Activated B cell treated with CpG ODN at 0.5 μM for 24 hours (primary cell): ENCODE measurements at regions not wholly inside any gene's neighbourhood (a gene's known extent, or its start where the extent isn't known, plus 50 kb on each side); places are given as distances from the start of the nearest gene placed in this dataset.

Source experiments
- ATAC-seq: fragments of 200-7000 bp; cut with Tn5 transposase; one replicate; pipeline ENCODE4 v1.10.0; 2021; ENCODE audit warnings: low read depth, mild to moderate bottlenecking, moderate library complexity
- CTCF ChIA-PET: fragments of 350-600 bp; sonication (Branson Sonifier 250); formaldehyde crosslinking; loops from one replicate; lab custom pipeline; 2021; ENCODE audit warnings: antibody characterized with exemption; lab: Charles Lee
- POLR2A ChIA-PET: fragments of 350-600 bp; sonication (Branson Sonifier 250); formaldehyde crosslinking; loops from one replicate; lab custom pipeline; 2021; ENCODE audit warnings: antibody characterized with exemption; lab: Charles Lee
- DNase-seq: peaks from one replicate; pipeline ENCODE4 v3.0.0; 2022
- H3K27ac Mint-ChIP-seq: one replicate; pipeline ENCODE4 v1.8.0; 2020; ENCODE audit warnings: mixed read lengths
- H3K27me3 Mint-ChIP-seq: one replicate; pipeline ENCODE4 v1.8.0; 2021; ENCODE audit warnings: mixed read lengths
- H3K36me3 Mint-ChIP-seq: one replicate; pipeline ENCODE4 v1.8.0; 2021; ENCODE audit warnings: low read depth, mixed read lengths
- H3K4me1 Mint-ChIP-seq: one replicate; pipeline ENCODE4 v1.8.0; 2021; ENCODE audit warnings: mixed read lengths
- H3K4me3 Mint-ChIP-seq: one replicate; pipeline ENCODE4 v1.8.0; 2020; ENCODE audit warnings: mild to moderate bottlenecking, mixed read lengths
- H3K9me3 Mint-ChIP-seq: one replicate; pipeline ENCODE4 v1.8.0; 2020; ENCODE audit warnings: mixed read lengths
- intact Hi-C: fragments of 100-400 bp; cut with micrococcal nuclease; formaldehyde crosslinking; loops from one replicate; pipeline ENCODE4 v1.15.1; 2024
- TF ChIP-seq, protein P1 (sequence below): fragments of 200-600 bp; IDR thresholded peaks from one replicate; pipeline ENCODE4 v1.8.0; 2022; ENCODE audit warnings: antibody characterized with exemption, mild to moderate bottlenecking

- Mint-ChIP-seq H3K4me3 (no peak overlapping the region), H3K27me3 (peaks cover 31% of the 10 kb centered on the region), H3K36me3 (no peaks in the 10 kb centered on the region), H3K4me1 (no peaks in the 10 kb centered on the region), H3K27ac (no peak overlapping the region), H3K9me3 (peaks cover 2% of the 10 kb centered on the region)
- ChIA-PET CTCF (no interaction called here), POLR2A (no interaction called here)
- ATAC-seq (no peak), DNase-seq (no peak)
- TF ChIP-seq, protein P1, sequence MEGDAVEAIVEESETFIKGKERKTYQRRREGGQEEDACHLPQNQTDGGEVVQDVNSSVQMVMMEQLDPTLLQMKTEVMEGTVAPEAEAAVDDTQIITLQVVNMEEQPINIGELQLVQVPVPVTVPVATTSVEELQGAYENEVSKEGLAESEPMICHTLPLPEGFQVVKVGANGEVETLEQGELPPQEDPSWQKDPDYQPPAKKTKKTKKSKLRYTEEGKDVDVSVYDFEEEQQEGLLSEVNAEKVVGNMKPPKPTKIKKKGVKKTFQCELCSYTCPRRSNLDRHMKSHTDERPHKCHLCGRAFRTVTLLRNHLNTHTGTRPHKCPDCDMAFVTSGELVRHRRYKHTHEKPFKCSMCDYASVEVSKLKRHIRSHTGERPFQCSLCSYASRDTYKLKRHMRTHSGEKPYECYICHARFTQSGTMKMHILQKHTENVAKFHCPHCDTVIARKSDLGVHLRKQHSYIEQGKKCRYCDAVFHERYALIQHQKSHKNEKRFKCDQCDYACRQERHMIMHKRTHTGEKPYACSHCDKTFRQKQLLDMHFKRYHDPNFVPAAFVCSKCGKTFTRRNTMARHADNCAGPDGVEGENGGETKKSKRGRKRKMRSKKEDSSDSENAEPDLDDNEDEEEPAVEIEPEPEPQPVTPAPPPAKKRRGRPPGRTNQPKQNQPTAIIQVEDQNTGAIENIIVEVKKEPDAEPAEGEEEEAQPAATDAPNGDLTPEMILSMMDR: no peak
- intact Hi-C loops: no loop called here
Observed at GRCh38 chr20:59526242-59527225, 77.8 kb upstream of the PHACTR3 start.

DNA sequence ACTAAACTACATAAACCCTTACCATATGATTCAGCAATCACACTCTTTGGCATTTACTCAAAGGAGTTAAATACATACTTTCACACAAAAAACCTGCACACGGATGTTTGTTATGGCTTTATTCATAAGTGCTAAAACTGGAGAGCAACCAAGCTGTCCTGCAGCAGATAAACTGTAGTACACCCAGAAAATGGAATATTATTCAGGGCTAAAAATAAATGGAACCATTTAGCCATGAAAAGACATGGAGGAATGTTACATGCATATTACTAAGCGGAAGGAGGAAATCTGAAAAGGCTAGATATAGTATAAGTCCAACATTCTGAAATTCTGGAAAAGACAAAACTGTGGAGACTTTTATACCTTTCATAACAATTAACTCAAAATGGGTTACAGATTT lies 73.6 kb upstream of the PHACTR3 start:
- Mint-ChIP-seq H3K9me3 (peaks cover 2% of the 10 kb centered on the region), H3K27me3 (peaks cover 15% of the 10 kb centered on the region), H3K27ac (no peak overlapping the region), H3K4me3 (no peak overlapping the region), H3K4me1 (no peaks in the 10 kb centered on the region), H3K36me3 (no peaks in the 10 kb centered on the region)
- intact Hi-C loops: no loop called here
- POLR2A ChIA-PET: no interaction called here
- CTCF ChIA-PET: no interaction called here
- DNase-seq: no peak
- TF ChIP-seq, protein P1: no peak
- no peak for ATAC-seq

DNA sequence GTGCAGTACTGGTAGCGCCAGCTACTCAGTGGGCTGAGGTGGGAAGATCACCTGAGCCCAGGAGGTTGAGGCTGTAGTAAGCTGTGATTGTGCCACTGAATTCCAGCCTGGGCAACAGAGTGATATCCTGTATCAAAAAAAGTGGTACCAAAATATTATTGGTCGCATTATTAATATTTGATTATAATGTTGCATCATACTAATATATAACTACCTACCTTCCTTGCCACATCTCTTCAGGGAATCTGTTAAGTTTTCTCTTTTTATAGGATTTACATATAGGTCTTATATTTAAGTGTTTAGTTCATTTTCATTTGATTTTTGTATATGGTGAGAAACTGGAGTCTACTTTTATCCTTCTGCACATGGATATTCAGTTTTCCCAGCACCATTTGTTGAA lies 66.3 kb upstream of the PHACTR3 start:
- TF ChIP-seq, protein P1: no peak
- Mint-ChIP-seq H3K9me3 (peaks cover 22% of the 10 kb centered on the region), H3K27ac (no peak overlapping the region), H3K4me3 (no peak overlapping the region), H3K4me1 (no peaks in the 10 kb centered on the region), H3K36me3 (no peaks in the 10 kb centered on the region), H3K27me3 (peaks cover 10% of the 10 kb centered on the region)
- ChIA-PET CTCF (no interaction called here), POLR2A (no interaction called here)
- no peak for DNase-seq
- intact Hi-C loops: no loop called here
- ATAC-seq: no peak

DNA sequence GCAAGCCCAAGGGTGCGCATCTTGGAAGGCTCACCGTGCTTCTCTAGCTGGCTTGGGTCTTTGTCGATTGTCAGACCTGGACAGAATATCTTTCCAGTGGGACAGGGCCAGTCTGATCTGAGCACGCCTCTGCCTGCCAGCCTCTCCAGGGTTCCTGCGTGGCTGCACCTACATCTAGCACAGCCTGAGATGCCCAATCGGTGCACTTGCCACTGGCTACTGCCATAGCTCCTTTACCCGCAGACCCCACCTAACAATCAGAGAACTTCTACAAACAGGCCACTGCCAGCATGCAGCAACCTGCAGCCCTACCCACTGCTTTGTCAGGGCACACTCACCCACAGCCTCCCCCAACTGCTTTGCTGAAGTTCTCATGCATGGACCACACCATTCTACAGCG lies 56.7 kb upstream of the PHACTR3 start:
- peaks cover 7% of the 10 kb centered on the region for H3K27me3 Mint-ChIP-seq
- TF ChIP-seq, protein P1: no peak
- no peak overlapping the region for H3K27ac Mint-ChIP-seq
- intact Hi-C loops: no loop called here
- H3K9me3 Mint-ChIP-seq: no peaks in the 10 kb centered on the region
- H3K36me3 Mint-ChIP-seq: no peaks in the 10 kb centered on the region
- DNase-seq: no peak
- no peak overlapping the region for H3K4me3 Mint-ChIP-seq
- no peaks in the 10 kb centered on the region for H3K4me1 Mint-ChIP-seq
- no peak for ATAC-seq
- CTCF ChIA-PET: no interaction called here
- POLR2A ChIA-PET: no interaction called here
